Frontal cortex (tissue), 3 donors: ENCODE measurements at regions not wholly inside any gene's neighbourhood (a gene's known extent, or its start where the extent isn't known, plus 50 kb on each side); places are given as distances from the start of the nearest gene placed in this dataset.
"Not testable (repeated sequence)": the region's sequence is repeated elsewhere in the genome, so short reads cannot be mapped to it uniquely, and the experiment has no call there.

Experiments used
- DNase-seq, 2 donors: peaks; one replicate each; pipeline ENCODE4 v3.0.0; 2012; ENCODE audit warnings: low spot score in 2 of 2
- FAIRE-seq: peaks from 2 replicates; lab custom pipeline; 2012; peaks lifted over from hg19 to GRCh38; lab: Jason Lieb, UNC
- donor health status: control.
- donor health status: control.
- donor health status: control.

DNA sequence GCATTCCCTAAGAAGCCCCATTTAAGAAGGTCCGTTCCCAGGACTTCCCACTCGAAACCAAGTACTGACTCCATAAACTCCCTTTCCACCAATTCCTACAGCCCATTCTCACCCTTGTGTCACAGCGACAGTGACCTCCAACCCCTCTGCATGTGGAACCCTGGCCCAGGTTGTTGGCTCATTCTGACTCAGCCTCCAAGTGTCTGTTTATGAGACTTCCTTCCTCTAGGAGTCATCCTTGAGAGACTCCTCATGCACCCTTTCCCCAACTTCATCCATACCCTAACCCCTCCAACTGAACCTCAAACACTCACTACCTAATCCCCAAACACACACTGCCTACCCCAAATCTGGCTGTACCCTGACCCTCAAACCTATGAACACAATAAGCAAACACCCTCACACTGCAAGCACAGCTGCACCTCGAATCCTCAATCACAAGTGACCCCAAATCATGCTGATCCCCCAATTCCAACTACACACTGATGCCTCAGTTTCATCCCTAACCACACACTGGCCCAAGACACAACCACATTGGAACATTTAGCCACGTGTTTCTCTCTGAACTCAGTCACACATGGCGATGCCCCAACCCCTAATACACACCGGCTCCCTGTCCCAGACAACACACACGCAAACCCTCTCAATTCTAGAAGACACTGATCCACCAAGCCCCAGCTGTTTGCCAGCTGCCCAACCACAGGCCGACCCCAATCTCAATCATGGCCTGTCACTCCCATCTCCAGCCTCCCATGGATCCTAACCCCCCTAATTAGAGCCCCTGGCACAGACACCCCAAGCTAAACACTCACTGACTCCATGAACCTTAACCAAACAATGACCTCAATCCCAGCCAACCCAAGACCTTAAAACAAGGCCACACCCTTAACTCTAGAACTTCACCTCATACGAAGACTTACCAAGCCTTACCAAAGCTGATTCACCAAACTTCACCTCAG is 219.6 kb downstream of the CYP26B1 start:
- FAIRE-seq (no peak), DNase-seq (no peak)

GRCh38 chr2:71926876-71927756 is 220.5 kb downstream of the CYP26B1 start:
- no peak for DNase-seq
- FAIRE-seq = no peak

GRCh38 chr2:71926089-71926447 is 221.6 kb downstream of the CYP26B1 start:
- DNase-seq = no peak
- no peak for FAIRE-seq

DNA sequence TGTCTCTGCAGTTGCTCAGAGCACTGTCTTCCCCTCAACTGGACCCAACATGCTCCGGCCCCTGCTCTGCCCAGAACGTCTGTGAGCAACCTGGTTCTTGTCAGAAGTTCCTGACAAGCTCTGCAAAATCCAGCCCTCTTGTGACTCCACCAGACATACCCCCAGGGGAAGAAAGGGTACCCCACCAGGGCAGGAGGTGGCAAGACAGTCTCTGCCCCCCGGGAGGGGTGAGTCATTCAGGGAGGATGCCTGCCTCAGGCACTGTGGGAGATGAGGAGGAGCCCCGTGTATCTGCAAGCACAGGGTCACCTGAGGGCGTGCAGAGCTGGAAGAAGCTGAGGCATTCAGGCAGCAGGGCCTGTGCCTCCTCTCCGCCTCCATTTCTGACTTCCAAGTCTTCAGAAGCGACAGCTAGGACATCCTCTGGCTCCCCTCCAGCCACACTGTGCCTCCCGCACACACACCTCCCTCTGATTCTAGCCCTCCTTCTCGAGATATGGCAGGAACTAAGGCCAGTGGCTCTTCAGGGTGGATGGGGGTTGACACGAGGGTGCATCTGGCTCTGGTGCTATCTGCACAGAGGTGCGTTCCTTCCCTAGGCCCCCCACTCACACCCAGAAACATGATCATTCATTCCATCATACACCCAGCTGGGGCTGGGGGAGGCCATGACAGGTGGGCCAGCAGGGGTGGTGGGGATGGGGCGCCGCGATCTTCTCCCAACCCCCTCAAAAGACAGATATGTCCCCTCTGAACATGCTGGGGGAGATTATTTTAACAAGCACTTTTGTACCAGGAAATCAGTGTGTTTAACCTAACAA is 222.2 kb downstream of the CYP26B1 start:
- no peak for DNase-seq
- FAIRE-seq = no peak

DNA sequence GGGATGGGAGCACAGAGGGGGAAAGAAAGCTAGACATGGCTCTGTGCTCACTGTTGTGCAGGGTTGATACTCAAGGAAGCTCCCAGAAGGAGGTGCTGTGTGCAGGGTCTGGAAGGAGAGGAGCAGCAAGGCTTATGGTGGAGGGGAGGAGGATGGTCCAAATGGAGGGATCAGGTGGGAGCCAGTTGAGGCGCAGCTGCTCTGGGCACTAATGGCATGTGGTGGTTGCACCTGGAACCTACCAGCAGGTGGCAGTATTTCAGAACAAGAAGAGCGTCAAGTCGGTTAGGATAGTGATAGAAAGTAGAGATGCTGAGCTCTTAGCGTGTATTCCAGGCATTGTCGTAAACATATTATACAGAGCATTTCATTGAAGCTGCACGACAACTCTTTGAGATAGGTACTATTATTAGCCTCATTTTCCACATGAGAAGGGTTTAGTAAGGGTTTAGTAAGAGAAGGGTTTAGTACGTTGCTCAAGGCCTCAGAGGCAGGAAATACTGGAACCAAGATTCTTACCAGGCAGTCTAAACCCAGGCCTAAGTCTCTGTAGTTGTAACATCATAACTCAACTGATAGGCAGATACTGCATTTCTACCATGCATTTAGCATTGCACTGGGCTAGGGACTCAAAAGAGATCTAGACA is 223.7 kb downstream of the CYP26B1 start:
- FAIRE-seq (no peak), DNase-seq (peak; percentile 44 to 70)

DNA sequence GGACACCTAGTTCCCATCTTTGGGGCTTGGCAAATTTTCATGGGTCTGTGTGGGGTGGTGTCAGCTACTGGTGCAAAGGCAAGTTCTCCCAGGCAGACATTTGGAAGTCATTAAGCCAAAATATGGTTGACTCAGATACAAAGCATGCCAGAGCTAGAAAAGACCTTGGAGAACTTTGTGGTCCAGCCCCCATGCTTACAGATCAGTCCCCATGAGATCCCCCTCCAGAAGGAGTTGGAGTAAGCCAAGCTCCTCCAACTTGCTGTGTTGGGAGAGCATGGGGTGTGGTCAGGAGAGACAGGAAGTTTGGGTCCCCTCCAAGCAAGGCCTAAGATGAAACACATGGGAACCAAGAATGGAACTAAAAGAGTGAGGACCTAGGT is 224.5 kb downstream of the CYP26B1 start:
- DNase-seq = no peak
- FAIRE-seq = no peak

DNA sequence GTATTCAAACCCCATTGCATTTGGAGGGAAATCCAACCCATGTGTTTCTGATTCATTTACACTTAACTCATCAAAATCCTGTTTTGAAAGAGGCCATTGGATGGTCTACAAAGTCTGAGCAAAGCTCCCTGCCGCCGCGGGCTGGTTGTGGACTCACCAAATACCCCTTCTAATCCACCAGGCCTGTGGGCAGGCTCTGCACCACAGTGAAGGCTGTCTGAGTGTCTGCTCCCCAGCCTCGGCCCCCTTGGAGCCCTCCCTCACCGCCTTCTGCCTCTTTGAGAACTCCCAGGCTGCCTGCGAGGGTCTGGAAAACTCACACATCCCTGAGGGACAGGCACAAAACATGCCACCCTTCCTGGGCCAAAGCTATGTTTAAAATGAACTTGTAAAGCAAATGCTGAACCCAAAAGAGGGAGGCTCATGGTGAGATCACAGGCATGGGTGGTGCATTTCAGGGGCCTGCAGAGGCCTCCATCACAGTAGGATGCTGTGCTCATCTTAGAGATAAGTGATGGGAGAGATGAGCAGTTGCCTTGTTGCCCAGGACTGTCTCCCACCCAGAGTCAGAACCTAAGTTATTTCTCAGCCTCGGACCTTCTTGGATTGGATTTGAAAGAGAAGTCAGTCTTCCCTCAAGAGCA is 225.0 kb downstream of the CYP26B1 start:
- FAIRE-seq (no peak), DNase-seq (no peak)

DNA sequence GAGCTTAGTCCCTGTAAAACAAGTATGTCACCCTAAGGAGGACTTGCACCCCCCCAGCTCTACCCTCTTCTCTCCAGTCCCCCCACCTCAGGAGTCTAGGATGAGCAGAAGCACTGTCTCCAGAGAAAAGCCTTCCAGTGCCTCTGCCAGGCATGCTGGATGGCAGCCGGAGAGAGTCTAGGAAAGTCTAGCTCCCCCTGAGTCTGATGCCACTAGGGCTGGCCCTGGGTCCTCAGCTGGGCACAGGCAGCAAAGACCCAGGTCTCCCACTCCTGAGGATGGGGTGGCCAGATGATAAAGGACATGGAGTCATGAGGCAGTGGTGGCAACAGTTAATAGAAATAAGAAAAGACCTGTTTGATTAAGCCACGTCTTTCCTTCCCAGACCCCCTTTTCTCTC is 225.6 kb downstream of the CYP26B1 start:
- FAIRE-seq = no peak
- no peak for DNase-seq

GRCh38 chr2:71920819-71921218 is 226.8 kb downstream of the CYP26B1 start:
- not testable (repeated sequence) for FAIRE-seq, DNase-seq

DNA sequence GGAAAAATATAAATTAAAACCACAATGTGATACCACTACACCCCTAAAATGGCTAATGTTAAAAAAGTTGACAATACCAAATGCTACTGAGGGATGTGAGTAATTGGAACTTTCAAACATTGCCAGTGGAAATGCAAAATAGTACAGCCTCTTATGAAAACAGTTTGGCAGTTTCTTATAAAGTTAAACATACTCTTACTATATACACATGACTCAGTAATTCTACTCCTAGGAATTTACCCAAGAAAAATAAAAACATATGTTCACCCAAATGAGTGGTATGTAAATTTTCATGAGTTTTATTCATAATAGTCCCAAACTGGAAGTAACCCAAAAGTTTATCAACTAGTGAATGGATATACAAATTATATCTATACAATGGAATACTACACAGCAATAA is 228.0 kb downstream of the CYP26B1 start:
- FAIRE-seq (no peak), DNase-seq (no peak)

DNA sequence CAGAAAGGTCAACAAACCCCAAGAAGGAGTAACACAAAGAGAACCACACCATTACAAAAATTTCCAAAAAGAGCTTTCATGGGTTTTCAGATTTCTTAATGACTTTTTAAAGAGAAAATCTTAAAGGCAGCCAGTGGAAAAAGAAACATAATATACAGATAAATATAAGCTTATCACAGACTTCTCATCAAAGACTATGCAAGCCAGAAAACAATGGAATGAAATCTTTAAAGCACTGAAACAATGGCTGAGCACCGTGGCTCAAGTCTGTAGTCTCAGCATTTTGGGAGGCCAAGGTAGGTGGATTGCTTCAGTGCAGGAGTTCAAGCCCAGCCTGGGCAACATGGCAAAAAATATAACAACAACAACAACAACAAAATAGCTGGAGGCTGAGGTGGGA is 237.4 kb downstream of the CYP26B1 start:
- no peak for DNase-seq
- FAIRE-seq = no peak

DNA sequence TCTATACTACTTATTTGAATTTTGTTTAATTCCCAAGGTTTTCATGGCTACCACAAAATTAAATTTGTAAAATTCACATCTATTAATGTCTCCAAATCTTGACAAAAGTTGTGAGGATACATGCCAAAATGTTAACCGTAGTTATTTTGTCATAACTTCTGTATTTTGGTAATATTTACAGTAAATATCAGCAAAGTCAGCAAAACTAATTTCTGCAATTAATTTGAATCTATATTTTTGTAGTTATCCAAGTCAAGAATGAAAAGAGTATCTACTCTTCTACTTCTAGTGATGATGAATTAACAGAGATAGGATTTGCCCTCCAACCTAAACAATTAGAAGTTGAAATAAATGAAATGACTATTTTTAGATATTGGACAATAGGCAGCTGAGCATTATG is 238.9 kb downstream of the CYP26B1 start:
- DNase-seq (no peak), FAIRE-seq (no peak)

- no peak for DNase-seq
- no peak for FAIRE-seq
Observed at GRCh38 chr2:71907503-71907902, 240.2 kb downstream of the CYP26B1 start.

DNA sequence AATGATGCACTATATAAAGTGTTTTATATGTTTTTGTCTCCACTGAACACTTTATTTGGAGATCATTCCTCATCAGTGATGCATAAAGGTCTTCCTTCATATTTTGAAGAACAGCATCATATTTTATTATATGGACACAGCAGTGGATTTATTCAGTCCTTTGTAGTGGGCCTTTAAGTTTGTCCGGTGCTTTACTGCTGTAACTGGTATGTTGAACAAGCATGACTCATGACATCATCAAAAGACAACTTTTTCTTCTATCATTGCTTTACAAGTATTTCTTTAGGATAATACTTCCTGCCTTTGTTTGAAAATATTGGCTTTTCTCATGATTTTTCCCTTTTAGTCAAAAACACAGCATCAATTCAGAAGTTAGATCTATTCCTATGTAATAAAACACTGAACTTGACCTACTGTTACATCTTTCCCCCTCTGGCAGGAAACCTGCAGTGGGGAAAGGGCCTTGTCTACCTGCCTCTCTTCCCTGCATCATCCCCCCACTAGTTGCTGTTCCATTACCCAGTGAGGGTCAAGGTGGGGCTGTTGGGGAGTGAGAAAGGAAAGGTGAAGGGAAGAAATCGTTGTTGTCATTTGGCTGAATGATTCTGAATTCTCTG is 241.2 kb downstream of the CYP26B1 start:
- DNase-seq (no peak), FAIRE-seq (no peak)

GRCh38 chr2:71905205-71905604 is 242.5 kb downstream of the CYP26B1 start:
- FAIRE-seq (no peak), DNase-seq (no peak)

DNA sequence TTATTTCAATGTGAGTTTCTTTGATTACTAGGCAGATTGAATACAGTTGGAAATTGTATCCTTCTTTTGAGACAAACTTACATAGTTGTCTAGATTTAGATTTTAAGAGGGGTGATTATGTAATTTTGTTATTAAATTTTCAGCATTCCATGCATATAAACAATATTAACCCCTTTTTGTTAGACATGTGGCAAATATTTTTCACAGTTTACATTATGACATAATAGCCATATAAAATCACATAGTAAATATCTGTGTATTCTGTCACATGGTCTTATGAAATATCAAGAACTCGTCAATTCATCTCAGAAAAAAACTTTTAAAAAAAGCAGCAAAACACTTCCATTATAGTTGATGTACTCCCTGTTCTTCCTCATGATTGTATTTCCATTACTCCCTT is 243.8 kb downstream of the CYP26B1 start:
- DNase-seq = no peak
- no peak for FAIRE-seq

DNA sequence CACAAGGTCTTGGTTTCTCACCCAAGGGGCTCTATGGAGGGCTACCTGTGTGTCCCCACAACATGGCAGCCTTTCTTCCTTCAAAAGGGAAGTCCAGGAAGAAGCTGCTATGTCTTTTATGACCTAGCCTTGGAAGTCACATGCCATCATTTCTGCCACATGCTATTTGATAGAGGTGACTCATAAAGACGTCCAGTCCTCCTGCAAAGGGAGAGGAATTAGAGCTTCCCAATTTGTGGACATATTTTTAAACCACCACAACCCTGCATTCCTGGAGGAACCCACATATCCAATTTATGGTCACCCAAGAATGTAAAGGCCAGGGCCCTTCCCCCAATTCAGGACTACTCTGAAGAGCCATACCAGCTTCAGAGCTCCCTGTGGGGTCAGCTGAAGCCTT is 246.2 kb downstream of the CYP26B1 start:
- DNase-seq = no peak
- no peak for FAIRE-seq

- no peak for DNase-seq
- no peak for FAIRE-seq
Observed at GRCh38 chr2:71898851-71899681, 248.6 kb downstream of the CYP26B1 start.
